HuH-7 (cell line): ENCODE measurements at regions not wholly inside any gene's neighbourhood (a gene's known extent, or its start where the extent isn't known, plus 50 kb on each side); places are given as distances from the start of the nearest gene placed in this dataset.
"Not testable (repeated sequence)": the region's sequence is repeated elsewhere in the genome, so short reads cannot be mapped to it uniquely, and the experiment has no call there.

Experiments
- DNase-seq: peaks from one replicate; pipeline ENCODE4 v3.0.0; 2011; ENCODE audit warnings: low spot score

DNA sequence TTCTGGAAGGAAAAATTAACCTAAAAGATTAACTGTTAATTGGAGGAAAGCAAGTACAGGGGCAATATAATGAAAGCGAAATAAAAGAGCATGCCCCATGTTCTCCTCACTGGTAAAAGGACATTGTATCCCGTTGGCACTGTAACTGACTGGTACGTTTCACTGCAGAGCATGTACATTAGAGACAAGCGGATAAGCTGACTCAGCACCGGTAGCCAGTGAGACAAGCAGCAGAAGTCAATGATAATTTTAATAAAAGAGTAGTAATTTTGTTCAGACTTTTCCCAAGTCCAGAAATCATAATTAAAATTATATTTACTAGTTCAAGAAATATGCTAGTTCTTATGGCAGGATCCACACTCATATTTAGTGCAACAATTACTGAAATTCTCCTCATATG, 161.5 kb upstream of the VWC2 start:
- DNase-seq = no peak

GRCh38 chr7:49613759-49614158, 159.7 kb upstream of the VWC2 start:
- DNase-seq = no peak

GRCh38 chr7:49614974-49615373, 158.5 kb upstream of the VWC2 start:
- DNase-seq = not testable (repeated sequence)

DNA sequence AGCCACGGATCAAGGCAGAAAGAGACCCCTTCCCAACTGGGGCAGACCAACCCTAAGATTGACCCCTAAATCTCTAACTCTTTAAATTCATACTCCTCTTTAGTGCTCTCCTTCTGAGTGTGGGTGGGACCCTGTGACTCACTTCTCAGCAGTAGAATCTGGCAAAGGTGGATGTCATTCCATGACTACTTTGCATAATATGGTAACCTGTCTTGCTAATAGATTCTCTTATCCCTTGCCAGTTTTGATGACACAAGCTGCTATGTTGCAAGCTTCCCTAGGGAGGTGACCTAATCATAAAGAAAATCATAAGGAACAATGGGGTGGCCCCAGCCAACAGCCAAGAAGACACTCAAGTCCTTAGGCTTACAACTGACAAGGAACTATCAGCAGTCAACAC, 155.4 kb upstream of the VWC2 start:
- DNase-seq = no peak

- no peak for DNase-seq
These were observed 149.5 kb upstream of the VWC2 start for GRCh38 chr7:49623943-49624342.

DNA sequence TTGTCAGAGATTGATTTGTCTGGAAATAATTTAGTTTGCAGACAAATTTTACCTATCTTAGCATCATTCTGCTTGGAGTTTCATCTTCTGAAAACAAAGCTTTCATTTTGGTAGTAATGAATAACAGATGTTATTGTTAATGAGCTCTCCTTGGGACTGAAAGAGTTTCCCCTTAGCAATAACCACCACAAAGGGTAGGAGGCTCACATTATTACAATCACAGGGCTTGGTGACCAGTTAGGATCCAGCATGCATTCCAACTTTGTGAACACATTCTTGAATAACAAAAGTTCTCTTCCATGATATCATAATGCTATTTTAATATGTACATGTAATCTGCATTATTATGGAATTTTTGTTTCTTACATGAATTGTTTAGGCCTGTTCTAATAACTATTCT, 148.8 kb upstream of the VWC2 start:
- no peak for DNase-seq

DNA sequence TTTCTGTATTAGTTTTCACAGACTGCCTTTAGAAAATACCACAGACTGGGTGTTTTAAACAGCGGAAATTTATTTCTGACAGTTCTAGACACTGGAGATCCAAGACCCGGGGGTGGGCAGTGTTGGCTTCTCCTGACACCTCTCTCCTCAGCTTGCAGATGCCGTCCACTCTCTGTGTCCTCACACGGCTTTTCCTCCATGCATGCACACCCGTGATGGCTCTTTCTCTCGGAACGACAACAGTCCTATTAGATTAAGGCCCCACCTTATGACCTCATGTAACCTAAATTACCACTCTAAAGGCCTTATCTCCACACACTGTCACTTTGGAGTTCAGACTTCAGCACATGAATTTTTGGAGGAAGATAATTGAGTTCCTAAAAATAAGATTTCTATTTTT, 142.9 kb upstream of the VWC2 start:
- no peak for DNase-seq

DNA sequence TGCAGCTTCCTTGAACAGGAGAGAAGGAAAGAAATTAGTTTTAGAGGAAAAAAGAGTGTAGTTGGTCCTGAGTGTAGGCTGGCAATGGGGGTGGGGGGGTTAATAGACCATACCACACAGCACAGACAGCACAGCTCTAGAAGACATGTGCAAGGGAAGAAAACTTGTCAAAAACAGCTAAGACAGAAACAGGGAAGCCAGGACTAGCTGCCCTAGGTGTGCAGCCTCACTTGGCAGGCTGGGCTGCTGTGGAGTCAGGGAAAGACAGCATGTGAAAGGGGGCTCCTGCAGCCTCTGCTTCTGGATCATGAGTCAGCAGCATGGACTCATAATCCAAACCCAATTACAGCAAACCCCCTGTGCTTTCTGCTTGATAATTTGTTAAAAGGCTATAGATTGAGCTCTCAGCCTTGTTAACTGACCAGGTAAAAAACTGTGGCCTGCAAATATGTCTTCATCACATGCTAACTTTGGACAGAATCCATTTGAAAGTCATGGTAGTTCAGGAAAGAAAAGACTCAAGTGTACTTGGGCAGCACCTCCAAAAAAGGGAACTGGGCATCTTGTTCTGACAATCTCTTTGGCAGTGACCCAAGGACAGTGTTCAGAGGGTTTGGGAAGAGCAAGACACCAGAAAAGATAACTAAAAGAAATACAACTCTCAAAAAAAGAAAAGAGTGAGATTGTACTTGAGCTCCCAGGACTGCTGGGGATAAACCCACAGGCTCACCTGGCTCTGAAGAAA, 142.2 kb upstream of the VWC2 start:
- no peak for DNase-seq

GRCh38 chr7:49631960-49632359, 141.5 kb upstream of the VWC2 start:
- DNase-seq = no peak

- DNase-seq = no peak
These were observed 137.6 kb upstream of the VWC2 start for GRCh38 chr7:49635800-49636199.

- no peak for DNase-seq
These were observed 137.0 kb upstream of the VWC2 start for GRCh38 chr7:49636400-49636799.

DNA sequence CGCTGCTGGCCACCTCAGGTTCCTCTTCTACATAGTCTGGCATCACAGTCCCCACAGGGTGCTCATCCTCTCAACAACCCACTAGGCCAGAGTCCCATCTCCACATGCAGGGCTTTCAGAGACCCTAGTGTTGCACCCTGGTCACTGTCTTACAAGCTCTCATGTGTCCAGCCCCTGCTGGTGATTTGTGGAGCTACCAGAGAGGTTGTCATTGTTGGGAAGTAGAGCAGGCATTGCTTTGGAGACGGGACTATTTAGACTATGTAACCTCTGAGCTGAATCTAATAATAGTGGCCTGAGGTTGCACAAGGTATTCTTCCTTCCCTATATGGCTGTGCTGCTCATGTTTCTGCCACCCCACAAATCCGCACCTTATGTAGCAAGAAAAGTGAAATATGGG, 135.3 kb upstream of the VWC2 start:
- DNase-seq = no peak

DNA sequence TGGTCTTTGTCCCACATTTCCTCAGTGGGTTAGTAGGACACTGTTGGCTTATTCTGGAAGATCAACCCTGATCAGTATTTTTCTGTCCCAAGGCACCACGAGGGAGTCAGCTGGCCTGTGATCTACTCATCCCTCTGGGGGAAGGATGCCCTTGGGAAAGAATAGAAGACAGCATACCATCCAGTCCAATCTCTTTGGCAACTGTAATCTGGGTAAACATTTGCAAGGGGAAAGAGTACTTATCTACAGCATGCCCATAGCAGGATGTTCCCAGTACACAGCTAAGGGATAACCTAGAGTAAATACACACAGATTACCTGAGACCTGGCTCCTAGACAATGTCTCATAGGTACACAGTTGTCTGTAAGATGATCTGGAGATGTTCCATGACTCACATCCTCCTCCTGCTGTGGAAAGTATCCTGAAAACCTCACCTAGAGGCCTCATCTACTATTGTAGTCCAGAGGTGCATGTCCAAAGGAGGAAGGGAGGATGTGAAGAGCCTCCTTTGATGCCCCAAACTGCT, 134.3 kb upstream of the VWC2 start:
- DNase-seq = no peak

DNA sequence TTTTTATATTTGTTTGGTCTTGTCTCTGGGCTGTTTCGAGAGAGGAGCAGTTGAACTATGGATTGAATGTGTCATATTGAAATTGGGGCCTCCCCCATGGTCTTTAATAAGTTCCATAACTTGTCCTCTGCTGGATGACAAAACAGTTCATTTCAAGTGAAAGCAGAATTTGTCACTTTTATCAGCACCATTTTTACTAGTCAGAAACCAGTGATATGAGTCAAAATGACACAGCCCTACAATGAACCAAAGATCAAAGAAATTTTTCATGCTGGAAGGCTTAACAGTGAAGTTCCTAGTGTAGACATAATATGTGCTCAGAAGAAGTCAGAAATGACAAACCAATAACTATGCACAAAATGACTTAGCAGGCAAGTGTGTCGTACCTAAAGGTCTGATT, 133.6 kb upstream of the VWC2 start:
- no peak for DNase-seq

DNA sequence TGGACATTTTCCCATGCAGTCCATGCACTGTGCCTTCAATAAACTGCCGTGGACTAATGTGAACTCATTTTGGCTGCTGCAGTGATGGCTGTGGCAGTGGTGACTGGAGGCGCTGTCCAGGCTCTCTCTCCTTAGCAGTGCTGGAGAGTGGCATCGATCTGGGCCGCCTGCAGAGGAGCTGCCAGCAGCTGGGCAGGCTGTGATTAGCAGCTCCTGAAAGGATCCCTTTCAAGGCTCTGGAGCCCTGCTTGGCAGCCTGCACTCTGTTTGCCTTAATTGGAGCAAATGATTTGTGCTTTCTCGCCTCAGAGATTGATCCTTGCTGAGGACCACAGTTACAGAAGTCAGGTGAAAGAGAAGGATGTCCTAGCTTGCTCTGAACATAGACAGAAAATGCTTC, 130.1 kb upstream of the VWC2 start:
- DNase-seq = no peak

- DNase-seq = no peak
These were observed 129.7 kb upstream of the VWC2 start for GRCh38 chr7:49643736-49644135.

DNA sequence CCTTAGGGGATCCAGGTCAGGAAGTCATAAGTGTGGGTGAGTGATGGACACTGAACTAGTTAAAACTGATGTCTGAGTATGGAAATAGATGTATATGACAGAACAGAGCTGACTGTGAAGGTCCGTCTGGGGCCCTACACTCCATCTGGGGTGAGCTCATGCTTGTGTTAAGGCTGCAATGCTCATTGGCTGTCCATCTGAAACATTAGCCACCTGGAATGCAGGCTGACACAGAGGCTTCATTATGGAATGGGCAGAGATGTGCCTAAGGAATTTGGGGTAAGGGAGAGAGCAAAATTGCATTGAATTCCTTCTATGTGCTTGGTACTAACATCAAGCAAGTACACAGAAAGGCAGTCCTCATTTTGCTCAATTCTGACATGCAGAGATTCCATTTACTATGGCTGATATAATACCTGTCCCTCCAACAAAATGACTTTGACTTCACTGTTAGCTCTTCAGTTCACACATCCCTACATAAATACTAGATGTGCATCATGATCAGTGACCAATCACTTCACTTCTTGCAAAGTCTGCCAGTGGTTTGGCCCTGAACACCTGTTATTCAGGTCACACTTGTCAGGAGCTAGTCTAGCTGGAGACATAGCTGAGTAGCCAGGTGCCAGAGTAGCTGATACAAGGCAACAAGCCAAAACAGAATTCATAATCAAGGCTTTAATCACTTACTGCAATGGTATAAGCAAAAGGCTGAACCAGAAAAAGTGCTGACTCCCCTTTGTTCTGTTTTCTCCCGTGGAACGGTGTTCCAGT, 128.9 kb upstream of the VWC2 start:
- DNase-seq = no peak

DNA sequence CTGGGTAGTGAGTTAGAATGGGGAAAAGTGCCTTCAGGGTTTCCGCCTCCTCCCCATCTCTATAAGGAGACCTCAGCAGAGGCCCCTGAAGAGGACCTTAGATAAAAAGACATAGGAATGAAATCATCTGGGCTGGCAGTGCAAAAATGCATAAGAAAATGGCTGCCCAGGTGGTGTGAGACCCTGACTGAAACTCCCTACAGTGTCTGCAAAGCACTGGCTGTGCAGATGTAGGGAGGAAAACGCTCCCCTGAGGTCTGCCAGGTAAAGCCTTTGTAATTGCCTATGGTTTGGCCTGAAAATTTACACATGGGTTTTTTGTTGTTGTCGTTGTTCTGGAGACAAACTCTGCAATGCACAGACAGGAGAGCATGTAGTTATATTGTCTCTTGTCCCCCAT, 128.1 kb upstream of the VWC2 start:
- no peak for DNase-seq

- DNase-seq = no peak
These were observed 113.2 kb upstream of the VWC2 start for GRCh38 chr7:49660170-49660783.

GRCh38 chr7:49660976-49661375, 112.5 kb upstream of the VWC2 start:
- no peak for DNase-seq

DNA sequence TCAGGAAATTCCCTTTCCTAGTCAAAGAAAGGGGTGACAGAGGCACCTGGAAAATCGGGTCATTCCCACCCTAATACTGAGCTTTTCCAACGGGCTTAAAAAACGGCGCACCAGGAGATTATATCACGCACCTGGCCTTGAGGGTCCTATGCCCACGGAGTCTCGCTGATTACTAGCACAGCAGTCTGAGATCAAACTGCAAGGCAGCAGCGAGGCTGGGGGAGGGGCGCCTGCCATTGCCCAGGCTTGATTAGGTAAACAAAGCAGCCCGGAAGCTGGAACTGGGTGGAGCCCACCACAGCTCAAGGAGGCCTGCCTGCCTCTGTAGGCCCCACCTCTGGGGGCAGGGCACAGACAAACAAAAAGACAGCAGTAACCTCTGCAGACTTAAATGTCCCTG, 107.5 kb upstream of the VWC2 start:
- DNase-seq = not testable (repeated sequence)

GRCh38 chr7:49666764-49667163, 106.7 kb upstream of the VWC2 start:
- DNase-seq = no peak

DNA sequence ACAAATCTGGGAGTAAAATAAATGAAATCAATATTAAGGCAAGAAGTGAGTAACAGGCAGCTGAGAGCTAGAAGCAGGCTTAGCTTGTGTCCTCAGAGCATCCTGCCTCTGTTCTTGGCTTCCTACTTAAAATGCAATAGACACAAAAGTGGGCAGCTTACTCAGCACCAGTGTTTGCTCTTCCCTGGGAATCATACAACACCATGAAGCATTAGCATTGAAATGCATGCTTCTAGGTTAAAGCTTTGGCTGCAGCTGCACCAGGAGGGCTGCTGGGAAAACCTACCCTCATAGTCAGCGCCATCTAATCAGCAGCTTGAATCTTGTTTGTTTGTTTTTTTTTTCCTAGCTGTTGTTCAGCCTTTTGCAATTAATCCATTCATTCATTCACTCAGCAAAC, 104.2 kb upstream of the VWC2 start:
- no peak for DNase-seq
